ENCODE measurements at regions not wholly inside any gene's neighbourhood (a gene's known extent, or its start where the extent isn't known, plus 50 kb on each side); places are given as distances from the start of the nearest gene placed in this dataset.
A peak's percentile ranks its signal among the peaks of the same experiment; 100 is the strongest.
"Not testable (repeated sequence)": the region's sequence is repeated elsewhere in the genome, so short reads cannot be mapped to it uniquely, and the experiment has no call there.

DNA sequence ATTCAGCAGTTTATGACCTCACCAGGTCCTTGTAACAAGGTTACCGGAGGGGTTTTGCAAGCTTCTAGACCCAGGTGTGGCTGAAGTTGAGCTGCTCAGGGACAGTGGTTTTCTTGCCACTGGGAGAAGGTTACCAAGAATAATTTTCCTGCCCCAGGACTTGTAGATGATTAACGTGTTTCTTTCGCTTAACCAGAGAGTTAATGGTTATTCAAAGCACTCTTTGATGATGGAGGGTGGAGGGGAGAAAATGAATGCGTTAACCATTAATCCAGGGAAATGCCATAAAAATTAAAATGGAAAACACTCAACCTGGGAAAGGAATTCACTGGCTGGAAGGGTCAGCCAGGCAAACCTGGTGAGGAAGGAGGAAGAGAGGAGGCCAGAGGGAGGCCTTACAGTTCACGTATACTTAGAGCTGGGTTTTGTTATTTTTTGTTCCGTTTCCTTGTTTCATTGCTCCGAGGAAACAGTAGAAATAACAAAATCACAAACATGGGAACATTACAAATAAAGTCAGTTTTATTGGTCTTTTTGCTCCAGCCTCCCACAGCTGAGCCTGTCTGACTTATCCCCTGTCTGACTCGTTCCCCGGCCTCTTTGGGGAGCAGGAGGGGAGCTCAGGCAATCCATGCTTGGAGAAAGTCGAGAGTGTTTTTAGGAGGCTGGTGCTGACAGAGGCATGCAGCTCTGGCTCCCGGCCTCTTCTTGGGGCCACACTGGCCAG is 207.5 kb upstream of the IRF2BP2 start:
- H3K36me3 ChIP-seq (ENCODE audit: control insufficient read depth in 2 of 2, insufficient read depth in 1 of 2, low read length in 2 of 2); H3K9me3 ChIP-seq (ENCODE audit: control insufficient read depth, insufficient read depth, low read depth, low read length); POLR2A ChIA-PET; H3K4me3 ChIP-seq (ENCODE audit: low read depth, low read length); H3K4me1 ChIP-seq (ENCODE audit: control insufficient read depth, insufficient read depth, low read length); H3K27ac ChIP-seq (ENCODE audit: extremely low read depth, low read depth, low read length); CTCF ChIA-PET: not testable (repeated sequence)

DNA sequence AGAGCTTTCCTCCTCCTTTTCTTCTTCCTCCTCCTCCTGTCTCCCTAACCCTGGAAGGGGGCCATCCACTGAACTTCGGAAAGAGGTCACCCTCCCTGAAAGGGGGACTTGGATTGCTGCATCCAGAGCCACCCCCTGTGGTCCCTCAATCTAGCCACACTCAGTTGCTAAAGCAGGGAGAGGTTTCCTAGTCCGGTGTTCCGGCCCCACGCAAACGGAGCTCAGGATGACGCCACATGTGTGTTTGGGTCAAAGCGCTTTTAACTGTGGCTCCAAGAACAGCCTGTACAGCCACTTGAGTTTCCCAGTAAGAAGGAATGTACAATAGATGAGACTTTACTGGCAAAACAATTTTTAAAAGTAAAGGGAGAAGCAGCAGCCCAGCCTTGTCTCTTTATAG is 206.9 kb upstream of the IRF2BP2 start:
- H3K9me3 ChIP-seq (ENCODE audit: control insufficient read depth, insufficient read depth, low read depth, low read length); H3K4me1 ChIP-seq (ENCODE audit: control insufficient read depth, insufficient read depth, low read length); CTCF ChIA-PET; H3K4me3 ChIP-seq (ENCODE audit: low read depth, low read length); POLR2A ChIA-PET; H3K36me3 ChIP-seq (ENCODE audit: control insufficient read depth in 2 of 2, insufficient read depth in 1 of 2, low read length in 2 of 2); H3K27ac ChIP-seq (ENCODE audit: extremely low read depth, low read depth, low read length): not testable (repeated sequence)

DNA sequence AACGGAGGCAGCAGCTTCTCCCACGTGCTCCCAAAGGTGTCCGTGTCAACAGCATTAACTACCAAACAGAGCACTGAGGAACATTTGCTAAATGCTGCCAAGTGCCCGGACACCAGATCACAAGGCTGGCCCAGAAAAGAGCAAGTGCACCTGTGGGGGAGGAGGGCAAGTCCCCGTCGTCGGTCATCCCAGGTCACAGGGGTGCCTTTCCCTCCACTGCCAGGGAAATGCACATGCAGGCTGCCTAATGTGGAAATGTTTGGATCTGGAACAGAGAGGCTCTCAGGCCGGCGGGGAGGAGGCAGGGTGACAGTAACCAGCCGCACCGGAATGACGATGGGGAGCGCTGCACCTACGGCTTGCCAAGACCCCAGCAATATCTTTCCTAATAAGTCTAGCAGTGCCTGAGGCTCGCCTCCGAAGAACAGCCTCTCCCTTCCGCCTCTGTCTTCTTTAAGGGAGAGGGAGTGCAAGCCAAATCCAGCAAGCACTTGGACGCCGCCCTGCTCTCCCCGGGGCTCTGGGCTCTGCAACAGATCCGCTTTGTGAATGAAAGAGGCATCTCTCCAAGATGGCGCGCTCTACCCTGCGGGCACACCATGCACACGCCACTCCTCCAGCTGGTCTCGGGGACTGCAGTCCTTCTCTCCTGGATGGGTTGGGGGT is 206.3 kb upstream of the IRF2BP2 start:
- H3K27ac ChIP-seq (ENCODE audit: extremely low read depth, low read depth, low read length); H3K9me3 ChIP-seq (ENCODE audit: control insufficient read depth, insufficient read depth, low read depth, low read length); H3K4me3 ChIP-seq (ENCODE audit: low read depth, low read length); POLR2A ChIA-PET; CTCF ChIA-PET; H3K36me3 ChIP-seq (ENCODE audit: control insufficient read depth in 2 of 2, insufficient read depth in 1 of 2, low read length in 2 of 2); H3K4me1 ChIP-seq (ENCODE audit: control insufficient read depth, insufficient read depth, low read length): not testable (repeated sequence)

DNA sequence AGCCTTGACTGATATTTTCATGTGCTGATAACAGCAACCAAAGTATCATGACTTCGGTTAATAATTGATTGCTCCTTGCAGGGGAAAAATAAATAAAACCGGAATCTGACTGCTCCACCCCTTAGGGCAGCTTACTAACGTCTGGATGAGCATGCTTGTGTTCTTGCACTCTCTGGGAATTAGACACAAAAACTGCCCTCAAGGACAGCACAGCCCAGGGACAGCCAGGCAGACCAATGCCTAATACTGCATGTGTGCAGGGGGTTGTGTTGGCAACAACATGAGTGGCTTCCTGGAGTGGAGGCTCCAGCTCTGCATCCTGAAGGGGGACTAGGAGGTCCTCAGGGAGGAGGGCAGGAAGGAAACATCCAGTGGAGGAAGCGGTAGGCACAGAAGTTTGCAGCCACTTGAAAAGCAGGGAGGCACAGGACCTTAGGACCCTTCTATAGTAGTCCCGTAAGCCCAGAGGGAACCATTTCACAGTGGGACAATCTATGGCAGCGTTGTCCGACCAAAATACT is 205.4 kb upstream of the IRF2BP2 start:
- H3K27ac ChIP-seq (ENCODE audit: extremely low read depth, low read depth, low read length); H3K36me3 ChIP-seq (ENCODE audit: control insufficient read depth in 2 of 2, insufficient read depth in 1 of 2, low read length in 2 of 2); H3K9me3 ChIP-seq (ENCODE audit: control insufficient read depth, insufficient read depth, low read depth, low read length); H3K4me1 ChIP-seq (ENCODE audit: control insufficient read depth, insufficient read depth, low read length); POLR2A ChIA-PET; H3K4me3 ChIP-seq (ENCODE audit: low read depth, low read length); CTCF ChIA-PET: not testable (repeated sequence)
- TF ChIP-seq, protein P1, sequence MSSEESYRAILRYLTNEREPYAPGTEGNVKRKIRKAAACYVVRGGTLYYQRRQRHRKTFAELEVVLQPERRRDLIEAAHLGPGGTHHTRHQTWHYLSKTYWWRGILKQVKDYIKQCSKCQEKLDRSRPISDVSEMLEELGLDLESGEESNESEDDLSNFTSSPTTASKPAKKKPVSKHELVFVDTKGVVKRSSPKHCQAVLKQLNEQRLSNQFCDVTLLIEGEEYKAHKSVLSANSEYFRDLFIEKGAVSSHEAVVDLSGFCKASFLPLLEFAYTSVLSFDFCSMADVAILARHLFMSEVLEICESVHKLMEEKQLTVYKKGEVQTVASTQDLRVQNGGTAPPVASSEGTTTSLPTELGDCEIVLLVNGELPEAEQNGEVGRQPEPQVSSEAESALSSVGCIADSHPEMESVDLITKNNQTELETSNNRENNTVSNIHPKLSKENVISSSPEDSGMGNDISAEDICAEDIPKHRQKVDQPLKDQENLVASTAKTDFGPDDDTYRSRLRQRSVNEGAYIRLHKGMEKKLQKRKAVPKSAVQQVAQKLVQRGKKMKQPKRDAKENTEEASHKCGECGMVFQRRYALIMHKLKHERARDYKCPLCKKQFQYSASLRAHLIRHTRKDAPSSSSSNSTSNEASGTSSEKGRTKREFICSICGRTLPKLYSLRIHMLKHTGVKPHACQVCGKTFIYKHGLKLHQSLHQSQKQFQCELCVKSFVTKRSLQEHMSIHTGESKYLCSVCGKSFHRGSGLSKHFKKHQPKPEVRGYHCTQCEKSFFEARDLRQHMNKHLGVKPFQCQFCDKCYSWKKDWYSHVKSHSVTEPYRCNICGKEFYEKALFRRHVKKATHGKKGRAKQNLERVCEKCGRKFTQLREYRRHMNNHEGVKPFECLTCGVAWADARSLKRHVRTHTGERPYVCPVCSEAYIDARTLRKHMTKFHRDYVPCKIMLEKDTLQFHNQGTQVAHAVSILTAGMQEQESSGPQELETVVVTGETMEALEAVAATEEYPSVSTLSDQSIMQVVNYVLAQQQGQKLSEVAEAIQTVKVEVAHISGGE (tag by site-specific recombination; conservative IDR thresholded peaks at IDR 0.05; ENCODE audit: low read depth), result peak; percentile 55; the same call in 1 of the 2 replicates

DNA sequence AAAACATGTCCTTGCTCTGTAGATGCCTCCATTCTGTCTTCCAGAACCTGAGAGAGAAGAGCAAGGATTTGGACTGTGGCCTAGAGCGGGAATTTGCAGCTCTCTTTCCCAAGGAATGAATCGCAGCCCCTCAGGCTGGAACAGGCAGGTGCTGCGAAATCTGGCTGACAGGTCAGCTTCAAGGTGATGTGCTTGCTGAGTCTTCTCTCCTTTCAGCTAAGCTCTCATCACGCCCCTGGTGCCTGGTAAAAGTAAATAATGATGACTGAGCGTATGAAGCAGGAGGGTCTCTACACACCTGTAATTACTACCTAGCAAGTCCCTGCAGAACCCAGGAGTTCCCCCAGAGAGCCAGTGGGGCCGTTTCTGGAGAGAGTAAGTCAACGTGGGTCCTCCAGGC is 204.3 kb upstream of the IRF2BP2 start:
- CTCF ChIA-PET, result not testable (repeated sequence)

DNA sequence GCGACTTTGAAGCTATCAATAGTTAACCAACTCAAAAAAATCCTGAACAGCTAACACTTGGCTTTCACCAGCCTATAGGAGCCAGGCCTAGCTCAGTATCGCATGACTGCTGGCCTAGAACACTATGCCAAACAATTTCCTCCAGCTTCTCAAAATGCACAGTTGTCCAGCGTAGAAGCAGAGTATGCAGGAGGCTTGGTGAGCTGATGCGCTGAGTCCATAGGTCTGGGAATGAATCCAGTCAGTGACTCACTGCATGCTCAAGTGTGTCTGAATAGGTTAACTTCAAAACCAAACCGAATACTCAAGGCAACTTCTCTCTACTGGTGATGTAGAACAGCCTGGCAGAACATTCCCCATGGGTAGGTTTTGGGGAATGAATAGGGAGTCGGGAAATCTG is 201.8 kb upstream of the IRF2BP2 start:
- H3K4me3 ChIP-seq (ENCODE audit: low read depth, low read length); H3K9me3 ChIP-seq (ENCODE audit: control insufficient read depth, insufficient read depth, low read depth, low read length); H3K36me3 ChIP-seq (ENCODE audit: control insufficient read depth in 2 of 2, insufficient read depth in 1 of 2, low read length in 2 of 2); H3K27ac ChIP-seq (ENCODE audit: extremely low read depth, low read depth, low read length); CTCF ChIA-PET; POLR2A ChIA-PET; H3K4me1 ChIP-seq (ENCODE audit: control insufficient read depth, insufficient read depth, low read length): not testable (repeated sequence)

More for the DNA sequence above, 204.3 kb upstream of the IRF2BP2 start:
- H3K9me3 ChIP-seq (ENCODE audit: control insufficient read depth, insufficient read depth, low read depth, low read length); H3K4me3 ChIP-seq (ENCODE audit: low read depth, low read length); H3K27ac ChIP-seq (ENCODE audit: extremely low read depth, low read depth, low read length); H3K4me1 ChIP-seq (ENCODE audit: control insufficient read depth, insufficient read depth, low read length); POLR2A ChIA-PET; H3K36me3 ChIP-seq (ENCODE audit: control insufficient read depth in 2 of 2, insufficient read depth in 1 of 2, low read length in 2 of 2): not testable (repeated sequence)

DNA sequence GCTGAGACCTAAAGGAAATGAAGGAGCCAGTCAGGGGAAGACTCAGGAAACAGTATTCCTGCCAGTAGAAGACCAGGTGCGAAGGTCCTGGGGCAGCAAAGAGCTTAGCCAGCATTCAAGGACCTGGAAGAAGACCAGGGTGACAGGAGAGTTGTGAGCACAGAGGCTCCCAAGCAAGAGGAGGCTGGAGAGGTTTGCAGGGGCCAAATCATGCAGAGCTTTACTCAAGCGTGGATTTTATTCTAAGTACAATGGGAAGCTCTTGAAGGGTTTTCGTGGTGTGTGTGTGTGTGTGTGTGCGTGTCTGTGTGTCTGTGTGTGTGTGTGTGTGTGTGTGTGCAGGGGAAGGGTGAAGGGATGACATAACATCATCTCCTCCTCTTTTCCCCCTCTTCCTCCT is 200.7 kb upstream of the IRF2BP2 start:
- H3K9me3 ChIP-seq (ENCODE audit: control insufficient read depth, insufficient read depth, low read depth, low read length); POLR2A ChIA-PET; H3K27ac ChIP-seq (ENCODE audit: extremely low read depth, low read depth, low read length); CTCF ChIA-PET; H3K4me1 ChIP-seq (ENCODE audit: control insufficient read depth, insufficient read depth, low read length); H3K36me3 ChIP-seq (ENCODE audit: control insufficient read depth in 2 of 2, insufficient read depth in 1 of 2, low read length in 2 of 2); H3K4me3 ChIP-seq (ENCODE audit: low read depth, low read length): not testable (repeated sequence)

DNA sequence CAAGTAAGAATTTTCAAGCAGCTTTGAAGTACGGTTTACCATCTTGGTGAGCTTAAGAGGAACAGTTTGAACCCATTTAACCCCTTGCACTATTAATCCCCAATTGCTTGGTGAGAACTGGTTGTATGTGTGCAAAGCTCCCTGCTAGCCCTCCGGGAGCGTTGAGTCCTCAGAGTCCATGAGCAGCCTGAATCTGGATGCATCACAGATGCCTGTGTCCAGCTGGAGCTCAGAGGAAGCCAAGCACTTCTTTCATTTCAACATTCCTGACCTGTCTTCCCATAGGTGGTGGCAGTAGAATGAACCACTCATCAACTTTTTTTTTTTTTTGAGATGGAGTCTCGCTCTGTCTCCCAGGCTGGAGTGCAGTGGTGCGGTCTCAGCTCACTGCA is 199.9 kb upstream of the IRF2BP2 start:
- H3K9me3 ChIP-seq (ENCODE audit: control insufficient read depth, insufficient read depth, low read depth, low read length); POLR2A ChIA-PET; H3K4me3 ChIP-seq (ENCODE audit: low read depth, low read length); H3K4me1 ChIP-seq (ENCODE audit: control insufficient read depth, insufficient read depth, low read length); H3K36me3 ChIP-seq (ENCODE audit: control insufficient read depth in 2 of 2, insufficient read depth in 1 of 2, low read length in 2 of 2); CTCF ChIA-PET; H3K27ac ChIP-seq (ENCODE audit: extremely low read depth, low read depth, low read length): not testable (repeated sequence)

DNA sequence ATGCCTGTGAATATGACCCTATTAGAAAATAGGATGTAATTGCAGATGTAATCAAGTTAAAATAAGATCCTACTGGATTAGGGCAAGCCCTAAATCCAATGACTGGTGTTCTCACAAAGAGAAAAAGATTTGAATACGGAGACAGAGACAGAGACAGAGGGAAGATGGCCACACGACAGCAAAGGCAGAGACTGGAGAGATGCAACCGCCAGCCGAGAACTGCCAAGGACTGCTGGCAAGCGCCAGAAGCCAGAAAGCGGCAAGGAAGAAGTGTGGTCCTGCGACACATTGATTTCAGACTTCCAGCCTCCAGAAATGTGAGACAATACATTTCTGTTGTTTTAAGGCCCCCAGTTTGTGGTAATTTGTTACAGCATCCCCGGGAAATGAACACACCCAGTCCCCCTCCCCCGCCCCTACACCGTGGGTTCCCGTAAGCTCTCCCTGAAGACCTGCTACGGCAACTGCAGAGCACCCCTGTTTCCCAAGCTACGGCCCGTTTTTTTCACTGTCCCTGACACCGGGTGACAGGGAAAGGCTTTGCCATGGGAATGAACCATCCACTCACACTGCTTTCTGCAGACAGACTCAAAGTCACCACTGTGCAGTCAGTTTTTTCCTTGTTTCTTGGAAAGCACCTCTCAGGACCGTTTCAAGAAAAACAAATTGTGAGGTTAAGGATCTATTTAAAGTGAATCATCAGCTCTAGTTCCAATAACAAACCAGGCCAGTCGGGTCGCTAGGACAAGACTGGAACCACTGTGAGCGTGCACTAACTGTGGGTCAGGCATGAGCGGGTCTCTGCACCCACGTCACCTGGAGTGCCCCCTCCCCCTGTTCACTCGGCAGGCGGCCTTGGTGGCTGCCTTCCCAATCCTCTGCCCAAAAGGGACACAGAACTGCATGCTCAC is 199.2 kb upstream of the IRF2BP2 start:
- POLR2A ChIA-PET; H3K9me3 ChIP-seq (ENCODE audit: control insufficient read depth, insufficient read depth, low read depth, low read length); CTCF ChIA-PET; H3K36me3 ChIP-seq (ENCODE audit: control insufficient read depth in 2 of 2, insufficient read depth in 1 of 2, low read length in 2 of 2); H3K4me1 ChIP-seq (ENCODE audit: control insufficient read depth, insufficient read depth, low read length); H3K27ac ChIP-seq (ENCODE audit: extremely low read depth, low read depth, low read length); H3K4me3 ChIP-seq (ENCODE audit: low read depth, low read length): not testable (repeated sequence)

Measured in HEK293 (cell line).